HL-60 (cell line): ENCODE measurements at regions not wholly inside any gene's neighbourhood (a gene's known extent, or its start where the extent isn't known, plus 50 kb on each side); places are given as distances from the start of the nearest gene placed in this dataset.

Source experiments
- DNase-seq, 2 experiments: peaks; one replicate each; pipeline ENCODE4 v3.0.0-alpha.2; 2010 to 2020; ENCODE audit warnings: low read depth in 1 of 2, low spot score in 1 of 2
- H3K27ac ChIP-seq: fragments of 250-450 bp; sonication (Bioruptor Pico); replicated peaks from 2 replicates; pipeline ENCODE4 v1.5.1; 2020; ENCODE audit warnings: mild to moderate bottlenecking, moderate library complexity
- H3K27me3 ChIP-seq: fragments of 250-450 bp; sonication (Bioruptor Pico); 2 replicates; pipeline ENCODE4 v1.5.1; 2021; ENCODE audit warnings: mild to moderate bottlenecking, moderate library complexity; ENCODE audit not compliant: insufficient read depth, poor library complexity, severe bottlenecking
- H3K4me3 ChIP-seq: replicated peaks from 2 replicates; pipeline ENCODE4 v1.5.1; 2011; ENCODE audit warnings: mild to moderate bottlenecking, control low read depth, low read length; ENCODE audit not compliant: insufficient read depth
- CTCF ChIP-seq: IDR thresholded peaks from one replicate; pipeline ENCODE4 v1.5.1; 2011; ENCODE audit warnings: low read length, control low read depth, inconsistent platforms; ENCODE audit not compliant: insufficient read depth
- GABPA ChIP-seq: IDR thresholded peaks from 2 replicates; pipeline ENCODE4 v1.6.1; 2012; ENCODE audit warnings: low read depth
- POLR2AphosphoS5 ChIP-seq: IDR thresholded peaks from 2 replicates; pipeline ENCODE4 v1.6.1; 2012; ENCODE audit warnings: low read depth
- REST ChIP-seq: IDR thresholded peaks from 2 replicates; pipeline ENCODE4 v1.6.1; 2012; ENCODE audit warnings: low read depth; ENCODE audit not compliant: insufficient replicate concordance
- SPI1 ChIP-seq: IDR thresholded peaks from 2 replicates; pipeline ENCODE4 v1.6.1; 2012; ENCODE audit warnings: low read depth, mild to moderate bottlenecking, borderline replicate concordance

- Histone ChIP-seq H3K27ac (no peak overlapping the region), H3K27me3 (no peaks in the 10 kb centered on the region), H3K4me3 (no peak overlapping the region)
- DNase-seq = no peak
- no peak for TF ChIP-seq REST
- TF ChIP-seq SPI1 = no peak
- TF ChIP-seq POLR2AphosphoS5 = no peak
- TF ChIP-seq GABPA = no peak
- TF ChIP-seq CTCF = no peak
Measured at GRCh38 chr2:17306219-17306618, 212.0 kb downstream of the RAD51AP2 start.

GRCh38 chr2:17303521-17303920 is 214.7 kb downstream of the RAD51AP2 start:
- TF ChIP-seq POLR2AphosphoS5 = no peak
- no peak for TF ChIP-seq REST
- no peak for TF ChIP-seq CTCF
- Histone ChIP-seq H3K4me3 (no peak overlapping the region), H3K27me3 (no peaks in the 10 kb centered on the region), H3K27ac (no peak overlapping the region)
- no peak for DNase-seq

- Histone ChIP-seq H3K4me3 (no peak overlapping the region), H3K27me3 (no peaks in the 10 kb centered on the region), H3K27ac (no peak overlapping the region)
- no peak for DNase-seq
- TF ChIP-seq CTCF (no peak), SPI1 (no peak), REST (no peak), GABPA (no peak), POLR2AphosphoS5 (no peak)
Measured at GRCh38 chr2:17303054-17303453, 215.2 kb downstream of the RAD51AP2 start.
